ENCODE measurements at regions not wholly inside any gene's neighbourhood (a gene's known extent, or its start where the extent isn't known, plus 50 kb on each side); places are given as distances from the start of the nearest gene placed in this dataset.

- peaks cover 0 to 2% (median 0%) of the 10 kb centered on the region in 3 donors for H3K9me3 Mint-ChIP-seq
- H3K27ac Mint-ChIP-seq, result no peak overlapping the region
- H3K36me3 Mint-ChIP-seq, result no peaks in the 10 kb centered on the region
- no peaks in the 10 kb centered on the region for H3K4me1 Mint-ChIP-seq
- peaks cover 9% of the 10 kb centered on the region for H3K27me3 Mint-ChIP-seq
- no peak overlapping the region for H3K4me3 Mint-ChIP-seq
Measured at GRCh38 chr5:172588380-172588779, 52.7 kb upstream of the NEURL1B start.

DNA sequence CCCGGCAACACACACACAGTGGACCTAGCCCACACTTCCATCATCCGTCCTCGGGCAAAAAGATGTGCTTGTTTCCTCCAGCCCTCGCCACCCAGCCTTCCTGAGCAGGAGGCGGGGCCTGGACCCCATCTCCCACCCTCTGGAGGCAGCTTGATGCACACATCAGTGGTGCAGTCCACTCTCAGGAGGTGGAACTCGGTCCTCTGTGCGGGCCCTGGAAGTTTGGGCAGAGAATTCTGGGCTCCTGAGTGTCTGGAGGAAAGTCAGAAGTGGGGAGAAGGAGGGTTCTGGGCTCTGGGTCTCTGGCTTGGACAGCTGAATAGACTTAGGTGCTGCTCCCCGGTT is 54.0 kb upstream of the NEURL1B start:
- Mint-ChIP-seq H3K9me3 (peaks cover 0 to 2% (median 0%) of the 10 kb centered on the region in 3 donors), H3K36me3 (no peaks in the 10 kb centered on the region), H3K4me3 (no peak overlapping the region), H3K27ac (no peak overlapping the region), H3K27me3 (peaks cover 9% of the 10 kb centered on the region), H3K4me1 (no peaks in the 10 kb centered on the region)

GRCh38 chr5:172586125-172587060 is 54.7 kb upstream of the NEURL1B start:
- peaks cover 0 to 2% (median 0%) of the 10 kb centered on the region in 3 donors for H3K9me3 Mint-ChIP-seq
- H3K4me3 Mint-ChIP-seq, result no peak overlapping the region
- H3K36me3 Mint-ChIP-seq, result no peaks in the 10 kb centered on the region
- no peaks in the 10 kb centered on the region for H3K4me1 Mint-ChIP-seq
- H3K27me3 Mint-ChIP-seq, result peaks cover 8% of the 10 kb centered on the region
- no peak overlapping the region for H3K27ac Mint-ChIP-seq

DNA sequence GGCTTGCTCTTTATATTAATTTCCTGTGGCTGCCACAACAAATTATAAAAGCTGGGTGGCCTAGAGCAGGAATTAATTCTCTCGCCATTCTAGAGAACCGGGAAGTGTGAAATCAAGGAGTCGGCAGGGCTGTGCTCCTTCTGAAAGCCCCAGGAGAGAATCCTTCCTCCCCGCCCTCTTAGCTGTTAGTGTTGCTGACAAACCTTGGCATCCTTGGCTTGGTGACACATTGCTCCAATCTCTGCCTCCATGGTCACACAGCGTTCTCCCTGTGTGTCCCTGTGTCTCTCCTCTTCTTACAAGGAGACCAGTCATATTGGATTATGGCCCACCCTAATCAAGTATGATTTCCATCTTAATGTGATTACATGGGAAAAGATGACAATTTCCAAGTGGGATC is 55.9 kb upstream of the NEURL1B start:
- Mint-ChIP-seq H3K9me3 (peaks cover 0 to 2% (median 0%) of the 10 kb centered on the region in 3 donors), H3K27me3 (peaks cover 9% of the 10 kb centered on the region), H3K4me3 (no peak overlapping the region), H3K27ac (no peak overlapping the region), H3K4me1 (no peaks in the 10 kb centered on the region), H3K36me3 (no peaks in the 10 kb centered on the region)

DNA sequence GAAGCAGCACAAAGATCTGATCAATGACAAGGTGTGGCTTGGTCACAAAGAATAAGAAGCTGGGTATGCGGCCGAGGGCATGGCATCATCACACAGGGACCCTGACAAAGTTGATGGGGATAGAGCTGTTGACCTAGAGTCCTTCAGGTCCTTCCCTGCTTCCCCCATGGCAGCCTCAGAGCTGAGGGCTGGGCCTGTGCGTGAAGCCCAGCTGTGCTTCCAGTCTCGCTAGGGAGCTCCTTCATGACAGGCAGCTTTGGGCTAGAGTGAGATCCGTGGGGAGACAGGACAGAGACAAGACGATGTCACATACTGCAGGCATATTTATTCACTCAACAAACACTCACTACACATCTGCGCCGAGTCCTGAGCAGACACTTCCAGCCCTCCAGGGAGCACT is 56.4 kb upstream of the NEURL1B start:
- Mint-ChIP-seq H3K9me3 (peaks cover 0 to 2% (median 0%) of the 10 kb centered on the region in 3 donors), H3K36me3 (no peaks in the 10 kb centered on the region), H3K4me1 (no peaks in the 10 kb centered on the region), H3K27me3 (peaks cover 9% of the 10 kb centered on the region), H3K27ac (no peak overlapping the region), H3K4me3 (peak overlapping the region in 1 of 4 donors; percentile 27)

DNA sequence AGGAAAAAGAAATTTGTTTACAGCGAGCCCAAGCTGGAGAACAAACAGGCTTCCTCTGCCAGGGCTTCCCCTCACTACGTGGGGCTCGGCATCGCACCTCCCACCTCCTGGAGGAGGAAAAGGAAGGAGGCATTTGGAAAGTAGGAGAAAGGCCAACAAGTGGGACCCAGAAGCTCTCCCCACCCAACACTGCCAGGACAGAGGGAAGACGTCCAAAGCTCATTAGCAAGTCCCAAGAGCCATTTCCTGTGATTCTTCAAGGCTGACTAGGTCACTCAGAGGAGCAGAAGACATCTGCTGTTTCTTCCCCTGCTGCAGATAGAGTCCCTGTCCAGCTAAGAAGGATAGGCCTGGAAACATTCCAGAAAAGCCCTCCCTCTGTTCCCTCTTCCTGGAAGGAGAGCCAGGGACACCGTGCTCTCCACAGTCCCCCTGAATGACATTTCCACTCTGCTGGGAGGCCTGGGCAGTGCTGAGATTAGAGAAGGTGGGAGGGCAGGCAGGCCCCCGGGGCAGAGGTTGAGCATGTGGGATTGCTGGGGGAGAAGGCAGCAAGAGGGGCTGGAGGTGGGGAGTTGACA is 57.0 kb upstream of the NEURL1B start:
- H3K27me3 Mint-ChIP-seq, result peaks cover 11% of the 10 kb centered on the region
- no peaks in the 10 kb centered on the region for H3K36me3 Mint-ChIP-seq
- peaks cover 0 to 2% (median 0%) of the 10 kb centered on the region in 3 donors for H3K9me3 Mint-ChIP-seq
- no peak overlapping the region for H3K27ac Mint-ChIP-seq
- no peaks in the 10 kb centered on the region for H3K4me1 Mint-ChIP-seq
- H3K4me3 Mint-ChIP-seq, result no peak overlapping the region

DNA sequence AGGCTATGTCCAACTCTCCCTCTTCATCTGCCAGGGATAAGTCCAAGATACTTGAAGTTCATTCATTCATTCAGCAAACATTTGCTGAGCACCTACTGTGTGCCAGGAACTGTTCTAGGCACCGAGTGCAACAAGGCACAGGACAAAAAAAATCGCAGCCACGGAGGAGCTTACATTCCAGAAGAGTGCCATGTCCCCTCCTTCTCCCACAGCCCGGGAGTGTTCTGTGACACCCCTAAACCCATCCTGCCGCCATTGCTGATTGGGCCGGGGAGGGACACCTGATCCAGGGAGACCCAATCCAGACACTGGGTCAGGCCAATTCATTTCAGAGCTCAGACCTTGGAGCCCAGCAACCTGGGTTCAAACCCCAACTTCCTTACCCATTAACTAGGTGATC is 58.1 kb upstream of the NEURL1B start:
- H3K4me3 Mint-ChIP-seq, result no peak overlapping the region
- peaks cover 11% of the 10 kb centered on the region for H3K27me3 Mint-ChIP-seq
- H3K27ac Mint-ChIP-seq, result no peak overlapping the region
- H3K9me3 Mint-ChIP-seq, result peaks cover 0 to 2% (median 0%) of the 10 kb centered on the region in 3 donors
- H3K4me1 Mint-ChIP-seq, result no peaks in the 10 kb centered on the region
- H3K36me3 Mint-ChIP-seq, result no peaks in the 10 kb centered on the region

DNA sequence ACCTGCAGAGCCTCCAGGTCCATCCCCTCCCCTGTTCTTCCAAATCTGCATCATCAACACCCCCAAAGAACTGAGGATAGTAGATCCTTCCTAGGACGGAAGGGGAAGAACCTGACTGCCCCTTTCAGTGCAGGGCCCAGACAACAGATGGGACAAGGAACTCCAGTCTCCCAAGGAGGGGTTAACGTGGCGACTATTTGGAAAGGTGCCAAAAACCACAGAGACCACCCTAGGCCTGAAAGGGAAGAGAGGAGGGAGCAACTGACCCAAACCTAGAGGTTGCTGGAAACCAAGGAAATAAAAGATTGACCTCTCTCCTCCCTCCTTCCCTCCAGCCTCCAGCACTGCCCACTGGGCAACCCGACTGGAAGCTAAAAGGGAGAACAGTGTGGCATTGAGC is 59.7 kb upstream of the NEURL1B start:
- Mint-ChIP-seq H3K4me1 (no peaks in the 10 kb centered on the region), H3K27me3 (peaks cover 11% of the 10 kb centered on the region), H3K27ac (no peak overlapping the region)

GRCh38 chr5:172579403-172579990 is 61.6 kb upstream of the NEURL1B start:
- H3K4me3 Mint-ChIP-seq, result no peak overlapping the region

More for the DNA sequence above, 59.7 kb upstream of the NEURL1B start:
- H3K36me3 Mint-ChIP-seq, result no peaks in the 10 kb centered on the region
- H3K9me3 Mint-ChIP-seq, result peaks cover 0 to 2% (median 0%) of the 10 kb centered on the region in 3 donors
- no peak overlapping the region for H3K4me3 Mint-ChIP-seq

DNA sequence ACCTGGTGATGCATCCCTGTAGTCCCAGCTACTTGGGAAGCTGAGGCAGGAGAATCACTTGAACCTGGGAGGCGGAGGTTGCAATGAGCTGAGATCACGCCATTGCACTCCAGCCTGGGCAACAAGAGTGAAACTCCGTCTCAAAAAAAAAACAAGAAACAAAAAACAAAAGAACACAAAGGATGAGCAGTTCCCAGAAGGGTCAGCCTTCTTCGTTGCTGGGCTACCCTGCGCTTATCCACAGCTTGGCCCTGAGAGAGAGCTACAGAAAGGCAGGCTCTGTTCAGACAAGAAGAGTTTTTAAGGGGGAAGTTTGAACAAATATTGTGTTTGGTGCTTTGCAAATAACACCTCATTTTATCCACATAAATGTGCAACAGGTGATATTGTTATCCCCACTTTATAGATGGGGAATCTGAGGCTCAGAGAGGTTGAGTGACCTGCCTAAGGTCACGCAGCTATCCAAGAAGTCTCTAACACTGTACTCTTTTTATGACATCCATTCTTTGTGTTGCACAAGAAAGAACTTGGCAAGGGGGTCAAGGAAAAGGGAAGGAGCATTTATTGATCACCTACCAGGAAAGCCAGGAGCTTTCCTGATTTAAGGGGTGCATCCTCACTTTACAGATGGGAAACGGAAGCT is 63.7 kb upstream of the NEURL1B start:
- H3K27me3 Mint-ChIP-seq, result peaks cover 8% of the 10 kb centered on the region
- H3K4me1 Mint-ChIP-seq, result no peaks in the 10 kb centered on the region
- H3K9me3 Mint-ChIP-seq, result no peaks in the 10 kb centered on the region
- H3K36me3 Mint-ChIP-seq, result no peaks in the 10 kb centered on the region
- no peak overlapping the region for H3K4me3 Mint-ChIP-seq
- no peak overlapping the region for H3K27ac Mint-ChIP-seq

More at GRCh38 chr5:172579403-172579990, 61.6 kb upstream of the NEURL1B start:
- no peaks in the 10 kb centered on the region for H3K4me1 Mint-ChIP-seq
- H3K27ac Mint-ChIP-seq, result no peak overlapping the region
- H3K9me3 Mint-ChIP-seq, result no peaks in the 10 kb centered on the region
- H3K36me3 Mint-ChIP-seq, result no peaks in the 10 kb centered on the region
- peaks cover 13% of the 10 kb centered on the region for H3K27me3 Mint-ChIP-seq

- Mint-ChIP-seq H3K4me1 (no peaks in the 10 kb centered on the region), H3K9me3 (no peaks in the 10 kb centered on the region), H3K4me3 (no peak overlapping the region), H3K27me3 (peaks cover 7% of the 10 kb centered on the region), H3K36me3 (no peaks in the 10 kb centered on the region), H3K27ac (no peak overlapping the region)
Measured at GRCh38 chr5:172575816-172576545, 65.1 kb upstream of the NEURL1B start.

DNA sequence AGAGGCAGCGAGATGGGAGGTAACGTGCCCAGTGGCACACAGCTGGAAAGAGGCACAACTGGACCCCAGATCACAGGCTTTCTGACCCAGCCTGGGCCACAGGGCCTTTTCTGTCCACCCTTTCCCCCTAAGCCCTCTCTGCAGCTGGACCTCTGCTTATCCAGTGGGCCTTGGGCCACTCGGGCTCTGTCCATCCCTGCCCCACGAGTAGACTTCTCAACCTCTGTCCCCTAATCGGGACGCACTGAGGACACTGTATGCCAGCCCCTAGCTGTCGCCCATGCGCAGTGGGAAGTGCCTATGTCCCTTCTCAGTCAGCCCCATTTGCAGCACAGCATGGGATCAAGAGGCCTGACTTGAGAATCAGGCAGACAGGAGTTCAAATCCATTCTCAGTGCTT is 65.6 kb upstream of the NEURL1B start:
- Mint-ChIP-seq H3K27ac (no peak overlapping the region), H3K9me3 (no peaks in the 10 kb centered on the region), H3K4me1 (no peaks in the 10 kb centered on the region), H3K36me3 (no peaks in the 10 kb centered on the region), H3K4me3 (no peak overlapping the region), H3K27me3 (peaks cover 7% of the 10 kb centered on the region)

- Mint-ChIP-seq H3K27ac (no peak overlapping the region), H3K36me3 (no peaks in the 10 kb centered on the region), H3K4me3 (no peak overlapping the region), H3K4me1 (no peaks in the 10 kb centered on the region), H3K9me3 (no peaks in the 10 kb centered on the region), H3K27me3 (peaks cover 7% of the 10 kb centered on the region)
Measured at GRCh38 chr5:172574871-172575223, 66.2 kb upstream of the NEURL1B start.

DNA sequence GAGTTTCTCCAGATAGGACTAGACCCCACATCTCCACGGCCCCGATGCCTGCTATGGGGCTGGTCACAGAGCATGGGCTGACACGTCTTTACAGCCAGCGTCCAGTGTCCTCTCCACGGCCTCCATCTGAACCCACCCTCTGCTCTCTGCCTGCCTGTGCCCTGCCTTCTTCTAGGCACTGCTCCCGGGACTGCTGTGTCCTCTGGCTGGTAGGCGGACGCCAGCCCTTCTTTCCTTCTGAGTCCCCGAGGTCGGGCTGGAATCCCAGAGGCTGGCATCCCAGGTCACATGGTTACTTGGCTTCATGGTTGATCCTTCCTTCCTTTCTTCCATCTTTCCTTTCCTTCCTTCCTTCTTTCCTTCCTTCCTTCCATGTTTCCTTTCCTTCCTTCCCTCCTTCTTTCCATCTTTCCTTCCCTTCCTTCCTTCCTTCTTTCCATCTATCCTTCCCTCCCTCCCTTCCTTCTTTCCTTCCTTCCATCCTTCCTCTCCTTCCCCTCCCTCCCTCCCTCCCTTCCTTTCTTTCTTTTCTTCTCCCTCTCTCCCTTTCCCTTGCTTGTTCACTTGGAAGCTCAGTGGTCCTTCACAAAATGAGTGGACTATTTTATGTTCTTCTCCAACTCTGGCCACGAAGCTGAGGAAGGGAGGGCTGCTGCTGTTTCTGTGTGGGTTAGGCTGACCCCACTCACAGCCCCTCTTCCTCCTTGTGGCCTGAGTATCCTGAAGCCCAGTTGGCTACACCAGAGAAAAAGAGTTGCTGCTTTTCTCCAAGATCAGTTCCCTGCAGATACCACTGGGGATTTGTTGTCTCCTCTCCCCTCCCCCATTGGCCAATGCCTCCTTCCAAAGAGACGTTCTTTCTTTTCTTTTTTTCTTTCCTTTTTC is 66.8 kb upstream of the NEURL1B start:
- Mint-ChIP-seq H3K4me1 (no peaks in the 10 kb centered on the region), H3K27ac (no peak overlapping the region)

More for the DNA sequence above, 66.8 kb upstream of the NEURL1B start:
- H3K36me3 Mint-ChIP-seq, result no peaks in the 10 kb centered on the region
- peak overlapping the region in 1 of 4 donors; percentile 63 for H3K4me3 Mint-ChIP-seq
- H3K27me3 Mint-ChIP-seq, result peaks cover 7% of the 10 kb centered on the region
- no peaks in the 10 kb centered on the region for H3K9me3 Mint-ChIP-seq

Data from IgD-negative memory B cell (primary cell).